IMR-90 (cell line): ENCODE measurements at regions not wholly inside any gene's neighbourhood (a gene's known extent, or its start where the extent isn't known, plus 50 kb on each side); places are given as distances from the start of the nearest gene placed in this dataset.

Source experiments
- ATAC-seq: fragments of 200-7000 bp; cut with Tn5 transposase; 2 replicates; pipeline ENCODE4 v1.9.1; 2020; ENCODE audit warnings: low read depth, mild to moderate bottlenecking, moderate library complexity
- BruUV-seq: library from RNA; stranded (reverse); fragments of 400-500 nt; replicated peaks from 2 replicates; lab custom pipeline; 2021; lab: Mats Ljungman, UMichigan
- CTCF ChIA-PET: fragments of 300-600 bp; formaldehyde crosslinking; extraction: SDS; loops from one replicate; lab custom pipeline; 2021; ENCODE audit warnings: antibody characterized with exemption; lab: Yijun Ruan, JAX
- POLR2A ChIA-PET: fragments of 300-600 bp; sonication (Branson Sonifier 250); formaldehyde crosslinking; loops from one replicate; lab custom pipeline; 2022; ENCODE audit warnings: antibody characterized with exemption; ENCODE audit not compliant: unreplicated experiment; lab: Charles Lee
- DNase-seq: peaks from one replicate; pipeline ENCODE4 v3.0.0; 2013
- H2AFZ ChIP-seq: replicated peaks from 2 replicates; pipeline ENCODE3; 2013; ENCODE audit warnings: low read length, mild to moderate bottlenecking; ENCODE audit not compliant: poor library complexity
- H2AK5ac ChIP-seq: 2 replicates; pipeline ENCODE4 v1.6.1; 2013; ENCODE audit warnings: low read depth, low read length, inconsistent platforms
- H2AK9ac ChIP-seq: replicated peaks from 2 replicates; pipeline ENCODE3; 2013; ENCODE audit warnings: mild to moderate bottlenecking, low read depth, low read length, moderate library complexity; ENCODE audit not compliant: poor library complexity
- H2BK120ac ChIP-seq: 2 replicates; pipeline ENCODE4 v1.6.1; 2013; ENCODE audit warnings: low read depth, low read length, inconsistent platforms
- H2BK15ac ChIP-seq: 3 replicates; pipeline ENCODE4 v1.6.1; 2013; ENCODE audit warnings: low read depth, low read length, inconsistent platforms
- H2BK20ac ChIP-seq: 2 replicates; pipeline ENCODE4 v1.6.1; 2013; ENCODE audit warnings: low read depth, mild to moderate bottlenecking, inconsistent platforms, low read length, moderate library complexity
- H2BK5ac ChIP-seq: 2 replicates; pipeline ENCODE4 v1.6.1; 2013; ENCODE audit warnings: mild to moderate bottlenecking, low read depth, low read length, inconsistent platforms; ENCODE audit not compliant: poor library complexity, severe bottlenecking
- H3K14ac ChIP-seq: replicated peaks from 2 replicates; pipeline ENCODE4 v1.6.1; 2013; ENCODE audit warnings: low read depth, low read length, inconsistent platforms
- H3K18ac ChIP-seq: 2 replicates; pipeline ENCODE4 v1.6.1; 2013; ENCODE audit warnings: low read depth, low read length, control low read depth
- H3K23ac ChIP-seq: 2 replicates; pipeline ENCODE4 v1.6.1; 2013; ENCODE audit warnings: low read depth, low read length, inconsistent platforms
- H3K27ac ChIP-seq: 2 replicates; pipeline ENCODE4 v1.5.1; 2013; ENCODE audit warnings: mild to moderate bottlenecking, control low read depth, low read length; ENCODE audit not compliant: insufficient read depth
- H3K27me3 ChIP-seq: 2 replicates; pipeline ENCODE4 v1.6.1; 2013; ENCODE audit warnings: low read length; ENCODE audit not compliant: control insufficient read depth, insufficient read depth
- H3K36me3 ChIP-seq: 2 replicates; pipeline ENCODE4 v1.6.1; 2013; ENCODE audit warnings: low read length, mixed read lengths; ENCODE audit not compliant: control insufficient read depth, insufficient read depth
- H3K4ac ChIP-seq: 2 replicates; pipeline ENCODE4 v1.6.1; 2013; ENCODE audit warnings: low read depth, low read length, inconsistent platforms
- H3K4me1 ChIP-seq: 2 replicates; pipeline ENCODE4 v1.6.1; 2013; ENCODE audit warnings: low read length, mixed read lengths; ENCODE audit not compliant: control insufficient read depth, insufficient read depth
- H3K4me2 ChIP-seq: 2 replicates; pipeline ENCODE4 v1.6.1; 2013; ENCODE audit warnings: low read depth, mild to moderate bottlenecking, control low read depth, low read length, moderate library complexity
- H3K4me3 ChIP-seq: 2 replicates; pipeline ENCODE4 v1.5.1; 2013; ENCODE audit warnings: low read depth, mild to moderate bottlenecking, control low read depth, low read length, moderate library complexity; ENCODE audit not compliant: insufficient read depth
- H3K56ac ChIP-seq: 2 replicates; pipeline ENCODE4 v1.6.1; 2013; ENCODE audit warnings: low read length, inconsistent platforms; ENCODE audit not compliant: insufficient read depth; ENCODE audit errors: extremely low read depth
- H3K79me1 ChIP-seq, 2 experiments: 2 replicates each; pipeline ENCODE4 v1.6.1; 2013; ENCODE audit warnings: low read length in 2 of 2, inconsistent platforms in 1 of 2, low read depth in 1 of 2
- H3K9ac ChIP-seq: 2 replicates; pipeline ENCODE4 v1.6.1; 2013; ENCODE audit warnings: low read depth, low read length, control low read depth
- H3K9me1 ChIP-seq: 2 replicates; pipeline ENCODE4 v1.6.1; 2013; ENCODE audit warnings: low read length, inconsistent platforms; ENCODE audit not compliant: insufficient read depth
- H3K9me3 ChIP-seq: 2 replicates; pipeline ENCODE4 v1.6.1; 2013; ENCODE audit warnings: low read length; ENCODE audit not compliant: control insufficient read depth, insufficient read depth
- H4K20me1 ChIP-seq: 2 replicates; pipeline ENCODE4 v1.6.1; 2013; ENCODE audit warnings: low read length, inconsistent platforms; ENCODE audit not compliant: insufficient read depth
- H4K5ac ChIP-seq: 2 replicates; pipeline ENCODE4 v1.6.1; 2013; ENCODE audit warnings: mild to moderate bottlenecking, low read depth, low read length, control low read depth
- H4K8ac ChIP-seq, 2 experiments: 2 replicates each; pipeline ENCODE4 v1.6.1; 2013; ENCODE audit warnings: low read depth in 2 of 2, low read length in 2 of 2, control low read depth in 1 of 2, inconsistent platforms in 1 of 2
- H4K91ac ChIP-seq: 2 replicates; pipeline ENCODE4 v1.6.1; 2013; ENCODE audit warnings: low read depth, low read length, inconsistent platforms; ENCODE audit not compliant: insufficient read depth
- CHD1 ChIP-seq: IDR thresholded peaks from 2 replicates; pipeline ENCODE4 v1.6.1; 2012; ENCODE audit warnings: low read depth, low read length, improper control_type of control experiment
- CTCF ChIP-seq: conservative IDR thresholded peaks from 2 replicates; pipeline ENCODE4 v1.5.1; 2012; ENCODE audit warnings: mild to moderate bottlenecking, low read depth, low read length, improper control_type of control experiment
- MAFK ChIP-seq: IDR thresholded peaks from 2 replicates; pipeline ENCODE4 v1.6.1; 2012; ENCODE audit warnings: low read depth, low read length, improper control_type of control experiment
- MXI1 ChIP-seq: IDR thresholded peaks from 2 replicates; pipeline ENCODE4 v1.6.1; 2012; ENCODE audit warnings: low read depth, mild to moderate bottlenecking, low read length, moderate library complexity, borderline replicate concordance
- NFE2L2 ChIP-seq: fragments of 150-350 bp; IDR thresholded peaks from 2 replicates; pipeline ENCODE4 v1.6.1; 2016; ENCODE audit warnings: low read depth, mild to moderate bottlenecking, low read length
- POLR2A ChIP-seq: IDR thresholded peaks from 2 replicates; pipeline ENCODE4 v1.6.1; 2012; ENCODE audit warnings: mild to moderate bottlenecking, low read depth, low read length
- RAD21 ChIP-seq: IDR thresholded peaks from 2 replicates; pipeline ENCODE4 v1.6.1; 2012; ENCODE audit warnings: low read length, improper control_type of control experiment
- WGBS, 2 experiments: methylation state at CpG; one replicate each; pipeline versions ENCODE4 v1.1.5 to v1.1.7; 2013; ENCODE audit warnings: missing lambda C conversion rate in 2 of 2; ENCODE audit not compliant: insufficient read length in 1 of 2; ENCODE audit errors: extremely low coverage in 2 of 2; 5-methylcytosine and 5-hydroxymethylcytosine counted together
- dilution Hi-C: fragments of 300-500 bp; cut with HindIII; formaldehyde crosslinking; loops from one replicate; pipeline ENCODE4 v1.14.3; 2018; ENCODE audit warnings: low sequenced_read_pairs; ENCODE audit not compliant: unreplicated experiment
- in situ Hi-C: fragments of 300-500 bp; cut with MboI; formaldehyde crosslinking; loops from 3 replicates; pipeline ENCODE4 v1.14.3; 2019; ENCODE audit warnings: low sequenced_read_pairs, inconsistent platforms, mixed read lengths
- intact Hi-C: fragments of 100-400 bp; cut with micrococcal nuclease; formaldehyde crosslinking; loops from 2 replicates; pipeline ENCODE4 v1.10.0; 2022

GRCh38 chr1:194241215-194241614, 1054.8 kb upstream of the B3GALT2 start:
- no peaks in the 10 kb centered on the region for H3K36me3 ChIP-seq
- H2BK20ac ChIP-seq, result no peak overlapping the region
- no peaks in the 10 kb centered on the region for H3K79me1 ChIP-seq
- dilution Hi-C loops (no loop called here), in situ Hi-C loops (no loop called here), intact Hi-C loops (no loop called here)
- DNase-seq, result no peak
- H3K4ac ChIP-seq, result no peak overlapping the region
- CTCF ChIA-PET, result interaction anchor here (0.6 kb wide), 1 partner anchor 598 kb away, joined by 3 read pairs; no protein-coding TSS in a partner anchor
- no peaks in the 10 kb centered on the region for H3K9me3 ChIP-seq
- TF ChIP-seq RAD21 (no peak), MXI1 (no peak), POLR2A (no peak), CHD1 (no peak), NFE2L2 (no peak), MAFK (no peak), CTCF (no peak)
- no peak overlapping the region for H3K4me3 ChIP-seq
- no peak overlapping the region for H2BK120ac ChIP-seq
- H3K18ac ChIP-seq, result no peak overlapping the region
- no peak overlapping the region for H2BK5ac ChIP-seq
- no TSS peak for BruUV-seq
- H3K4me2 ChIP-seq, result no peak overlapping the region
- H2BK15ac ChIP-seq, result no peak overlapping the region
- H3K23ac ChIP-seq, result no peak overlapping the region
- no peak overlapping the region for H2AFZ ChIP-seq
- H3K9me1 ChIP-seq, result no peaks in the 10 kb centered on the region
- H3K27ac ChIP-seq, result no peak overlapping the region
- ATAC-seq, result no peak
- no peak overlapping the region for H3K14ac ChIP-seq
- no peaks in the 10 kb centered on the region for H3K27me3 ChIP-seq
- POLR2A ChIA-PET, result no interaction called here
- H2AK5ac ChIP-seq, result no peak overlapping the region
- H3K4me1 ChIP-seq, result no peaks in the 10 kb centered on the region
- H4K8ac ChIP-seq, result no peak overlapping the region
- no peak overlapping the region for H3K56ac ChIP-seq
- H3K9ac ChIP-seq, result no peak overlapping the region
- no peak overlapping the region for H4K5ac ChIP-seq
- H2AK9ac ChIP-seq, result no peak overlapping the region
- no CpG with 5 or more reads among the region's 1 CpG for WGBS, 2 experiments
- H4K20me1 ChIP-seq, result no peaks in the 10 kb centered on the region
- no peak overlapping the region for H4K91ac ChIP-seq
